Spleen (tissue), 7 donors: ENCODE measurements at regions not wholly inside any gene's neighbourhood (a gene's known extent, or its start where the extent isn't known, plus 50 kb on each side); places are given as distances from the start of the nearest gene placed in this dataset.

Experiments used
- POLR2AphosphoS5 ChIP-seq, 3 donors: sonication (generic); formaldehyde crosslinking; IDR thresholded peaks; one replicate each; pipeline ENCODE4 v1.5.1; 2017; ENCODE audit warnings: antibody characterized with exemption in 3 of 3
- TF ChIP-seq, protein P1 (sequence below), 11 experiments: fragments of 200-600 bp in 7 of 11; fragments of 450-650 bp in 4 of 11; sonication (generic) in 4 of 11; IDR thresholded peaks in 8 of 11; conservative IDR thresholded peaks in 3 of 11; 1 replicate in 7 of 11; 2 replicates in 4 of 11; pipeline versions ENCODE4 v1.4.0 to v1.8.0; 2016 to 2021; ENCODE audit warnings: antibody characterized with exemption in 11 of 11, inconsistent platforms in 4 of 11, mild to moderate bottlenecking in 1 of 11
- donor health status: DM: no; HTN: no; CAD: no; lungs with moderate emphysema.
- donor health status: DM: no; HTN: no; CAD: no.
- donor health status: DM: no; HTN: no; CAD: no.

DNA sequence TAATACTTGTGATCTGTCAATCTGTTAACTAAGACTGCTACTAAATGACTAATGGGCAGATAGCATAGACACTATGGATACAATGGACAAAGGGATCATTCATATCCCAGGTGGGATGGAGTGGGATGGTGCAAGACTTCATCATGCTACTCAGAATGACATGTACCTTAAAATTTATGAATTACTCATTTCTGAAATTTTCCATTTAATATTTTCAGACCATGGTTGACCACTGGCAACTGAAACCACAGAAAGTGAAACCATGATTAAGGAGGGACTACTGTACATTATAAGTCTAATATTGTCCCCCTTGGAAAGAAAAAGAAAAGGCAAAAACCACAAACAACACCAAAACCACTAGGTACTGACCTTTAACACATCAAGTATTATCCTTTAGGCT is 247.0 kb upstream of the SYT4 start:
- TF ChIP-seq, protein P1, sequence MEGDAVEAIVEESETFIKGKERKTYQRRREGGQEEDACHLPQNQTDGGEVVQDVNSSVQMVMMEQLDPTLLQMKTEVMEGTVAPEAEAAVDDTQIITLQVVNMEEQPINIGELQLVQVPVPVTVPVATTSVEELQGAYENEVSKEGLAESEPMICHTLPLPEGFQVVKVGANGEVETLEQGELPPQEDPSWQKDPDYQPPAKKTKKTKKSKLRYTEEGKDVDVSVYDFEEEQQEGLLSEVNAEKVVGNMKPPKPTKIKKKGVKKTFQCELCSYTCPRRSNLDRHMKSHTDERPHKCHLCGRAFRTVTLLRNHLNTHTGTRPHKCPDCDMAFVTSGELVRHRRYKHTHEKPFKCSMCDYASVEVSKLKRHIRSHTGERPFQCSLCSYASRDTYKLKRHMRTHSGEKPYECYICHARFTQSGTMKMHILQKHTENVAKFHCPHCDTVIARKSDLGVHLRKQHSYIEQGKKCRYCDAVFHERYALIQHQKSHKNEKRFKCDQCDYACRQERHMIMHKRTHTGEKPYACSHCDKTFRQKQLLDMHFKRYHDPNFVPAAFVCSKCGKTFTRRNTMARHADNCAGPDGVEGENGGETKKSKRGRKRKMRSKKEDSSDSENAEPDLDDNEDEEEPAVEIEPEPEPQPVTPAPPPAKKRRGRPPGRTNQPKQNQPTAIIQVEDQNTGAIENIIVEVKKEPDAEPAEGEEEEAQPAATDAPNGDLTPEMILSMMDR (IDR thresholded peaks at IDR 0.05 in 8 of 11, conservative IDR thresholded peaks at IDR 0.05 in 3 of 11): no peak
- no peak for TF ChIP-seq POLR2AphosphoS5 (IDR thresholded peaks at IDR 0.05)
